GM12801 (cell line): ENCODE measurements at regions not wholly inside any gene's neighbourhood (a gene's known extent, or its start where the extent isn't known, plus 50 kb on each side); places are given as distances from the start of the nearest gene placed in this dataset.

Source experiments
- TF ChIP-seq, protein P1 (sequence below): IDR thresholded peaks from one replicate; pipeline ENCODE4 v1.5.1; 2011; ENCODE audit warnings: control low read depth; ENCODE audit not compliant: insufficient read length; ENCODE audit errors: extremely low read depth

DNA sequence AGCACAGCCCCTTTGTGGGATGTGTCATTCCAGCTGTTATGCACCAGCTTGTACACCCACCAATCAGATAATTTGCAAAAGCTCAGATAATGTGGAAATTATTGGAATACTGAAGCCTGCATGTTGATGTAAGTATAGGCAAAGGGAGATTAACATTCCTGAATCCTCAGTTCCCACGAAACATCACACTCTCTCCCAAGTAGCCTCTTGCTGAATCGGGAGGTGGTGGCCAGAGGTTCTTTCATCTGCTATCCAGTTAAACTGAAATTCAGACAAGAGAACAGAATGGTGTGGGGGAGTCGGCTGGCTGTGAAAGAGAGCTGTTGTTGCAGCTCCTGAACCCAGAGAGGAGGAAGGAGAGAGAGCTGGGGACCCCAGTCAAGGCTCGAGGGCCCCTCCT, 170.9 kb downstream of the ZBTB18 start:
- TF ChIP-seq, protein P1, sequence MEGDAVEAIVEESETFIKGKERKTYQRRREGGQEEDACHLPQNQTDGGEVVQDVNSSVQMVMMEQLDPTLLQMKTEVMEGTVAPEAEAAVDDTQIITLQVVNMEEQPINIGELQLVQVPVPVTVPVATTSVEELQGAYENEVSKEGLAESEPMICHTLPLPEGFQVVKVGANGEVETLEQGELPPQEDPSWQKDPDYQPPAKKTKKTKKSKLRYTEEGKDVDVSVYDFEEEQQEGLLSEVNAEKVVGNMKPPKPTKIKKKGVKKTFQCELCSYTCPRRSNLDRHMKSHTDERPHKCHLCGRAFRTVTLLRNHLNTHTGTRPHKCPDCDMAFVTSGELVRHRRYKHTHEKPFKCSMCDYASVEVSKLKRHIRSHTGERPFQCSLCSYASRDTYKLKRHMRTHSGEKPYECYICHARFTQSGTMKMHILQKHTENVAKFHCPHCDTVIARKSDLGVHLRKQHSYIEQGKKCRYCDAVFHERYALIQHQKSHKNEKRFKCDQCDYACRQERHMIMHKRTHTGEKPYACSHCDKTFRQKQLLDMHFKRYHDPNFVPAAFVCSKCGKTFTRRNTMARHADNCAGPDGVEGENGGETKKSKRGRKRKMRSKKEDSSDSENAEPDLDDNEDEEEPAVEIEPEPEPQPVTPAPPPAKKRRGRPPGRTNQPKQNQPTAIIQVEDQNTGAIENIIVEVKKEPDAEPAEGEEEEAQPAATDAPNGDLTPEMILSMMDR = no peak

DNA sequence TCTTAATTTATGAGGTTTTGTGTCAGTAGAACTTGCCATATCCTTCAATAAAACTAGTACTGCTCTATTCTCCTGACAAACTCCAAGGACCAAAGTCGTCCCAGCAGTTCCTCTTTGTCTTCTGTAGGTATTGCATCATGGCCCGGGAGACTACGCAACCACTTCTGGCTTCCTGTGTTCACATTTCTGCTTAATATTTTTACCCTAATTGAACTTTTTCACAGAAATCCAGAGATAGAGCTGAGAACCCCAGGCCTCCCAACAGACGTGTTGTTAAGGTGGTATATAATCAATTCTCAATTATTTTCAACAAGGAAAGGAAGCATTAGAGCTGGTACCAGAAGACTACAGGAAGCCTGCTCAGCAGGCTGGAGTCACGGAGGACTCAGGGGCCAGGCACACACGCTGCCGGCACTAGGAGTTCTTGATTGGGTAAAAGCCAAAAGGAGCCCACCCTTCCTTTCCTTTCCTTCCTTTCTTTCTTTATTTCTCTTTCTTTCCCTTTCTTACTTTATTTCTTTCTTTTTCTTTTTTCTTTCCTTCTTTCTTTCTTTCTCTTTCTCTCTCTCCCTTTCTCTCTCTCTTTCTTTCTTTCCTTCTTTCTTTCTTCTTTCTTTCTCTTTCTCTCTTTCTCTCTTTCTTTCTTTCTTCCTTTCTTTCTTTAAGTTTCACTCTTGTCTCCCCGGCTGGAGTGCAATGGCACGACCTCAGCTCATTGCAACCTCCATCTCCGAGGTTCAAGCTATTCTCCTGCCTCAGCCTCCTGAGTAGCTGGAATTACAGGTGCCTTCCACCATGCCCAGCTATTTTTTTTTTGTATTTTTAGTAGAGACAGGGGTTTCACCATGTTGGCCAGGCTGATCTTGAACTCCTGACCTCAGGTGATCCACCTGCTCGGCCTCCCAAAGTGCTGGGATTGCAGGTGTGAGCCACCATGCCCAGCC, 173.7 kb downstream of the ZBTB18 start:
- TF ChIP-seq, protein P1 = no peak

DNA sequence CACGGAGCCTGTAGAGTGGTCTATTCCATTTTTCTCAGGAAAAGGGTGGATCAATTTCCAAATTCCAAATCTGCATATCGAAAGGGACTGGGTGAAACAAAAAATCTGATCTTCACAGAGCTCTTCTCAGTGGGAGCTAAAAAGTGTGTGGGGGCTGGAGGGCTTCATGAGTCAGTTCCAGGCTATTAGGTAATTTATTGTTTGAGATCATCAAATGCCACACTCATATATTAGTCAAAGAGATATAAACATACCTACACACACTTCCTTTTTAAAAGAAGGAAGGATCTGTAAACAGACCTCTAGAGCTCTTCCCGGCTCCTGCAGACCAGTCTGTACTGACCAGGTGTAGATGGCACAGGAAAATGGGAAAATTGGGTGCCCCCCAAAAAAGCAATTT, 175.4 kb downstream of the ZBTB18 start:
- TF ChIP-seq, protein P1 = no peak

DNA sequence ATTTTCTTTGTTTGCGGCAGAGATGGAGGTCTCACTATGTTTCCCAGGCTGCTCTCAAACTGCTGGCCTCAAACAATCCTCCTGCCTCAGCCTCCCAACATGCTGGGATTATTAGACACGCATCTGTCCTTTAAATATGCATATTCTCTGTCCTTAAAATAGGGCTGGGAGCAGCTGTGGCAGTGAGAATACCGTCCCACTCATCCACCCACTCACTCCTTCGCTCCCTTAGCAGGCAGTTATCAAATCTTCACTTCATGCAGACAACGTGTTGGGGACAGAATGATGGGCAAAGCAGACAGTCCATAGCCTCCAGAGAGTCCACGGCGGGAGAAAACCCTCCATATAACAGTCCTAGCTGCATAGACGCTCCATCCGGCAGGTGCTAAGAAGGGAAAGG, 179.4 kb downstream of the ZBTB18 start:
- TF ChIP-seq, protein P1 = no peak

DNA sequence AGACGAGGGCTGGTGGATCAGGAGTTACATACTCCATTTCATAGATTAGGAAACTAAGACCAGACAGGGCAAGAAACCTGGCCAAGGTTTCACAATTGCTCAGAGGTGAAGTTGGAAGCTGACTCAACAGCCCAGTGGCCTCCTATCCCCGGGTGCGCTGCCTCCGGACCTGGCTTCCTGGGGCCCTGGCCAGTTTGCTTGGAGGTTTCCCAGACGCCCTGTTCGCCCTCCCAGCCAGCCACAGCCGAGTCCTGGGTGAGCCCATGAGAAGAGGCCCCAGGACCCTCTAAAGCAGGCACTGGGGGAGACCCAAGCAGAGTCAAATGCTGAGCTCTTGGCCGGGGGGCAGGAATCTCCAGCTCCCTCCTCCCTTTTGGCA, 180.1 kb downstream of the ZBTB18 start:
- TF ChIP-seq, protein P1 = no peak

DNA sequence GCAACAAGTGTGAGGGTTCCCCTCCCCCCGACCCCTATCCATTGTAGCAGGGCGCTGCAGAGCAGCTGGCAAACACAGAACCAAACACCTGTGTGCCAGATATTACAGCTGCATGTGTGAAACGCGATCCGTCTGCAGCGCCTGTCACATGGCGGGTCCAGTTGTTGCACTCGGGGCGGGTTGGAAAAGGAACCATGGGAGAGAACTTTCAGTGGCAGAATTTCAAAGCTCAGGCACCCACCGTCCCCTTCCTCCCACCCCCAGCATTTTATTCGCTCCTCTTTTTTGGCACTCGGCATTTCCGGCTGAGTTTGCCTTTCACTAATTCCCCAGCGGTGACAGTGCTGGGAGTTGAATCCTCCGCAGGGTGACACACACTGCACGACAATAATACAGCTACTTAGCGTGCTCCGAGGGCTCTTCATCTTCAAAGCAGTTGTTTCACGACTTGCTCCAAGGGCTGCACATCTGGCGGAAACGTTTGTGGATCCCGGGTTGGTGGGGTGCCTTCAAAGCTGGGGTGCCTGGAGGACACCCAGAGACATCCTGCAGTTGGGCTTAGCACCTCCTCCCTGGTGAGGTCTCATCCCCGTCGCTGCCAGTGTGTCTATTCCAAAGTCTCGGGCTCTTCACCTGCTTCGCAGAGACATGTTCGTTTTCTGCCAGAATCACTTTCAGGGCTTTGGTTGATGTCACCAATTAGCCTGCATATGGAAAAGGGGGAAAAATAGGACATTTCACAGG, 180.7 kb downstream of the ZBTB18 start:
- TF ChIP-seq, protein P1 = no peak

DNA sequence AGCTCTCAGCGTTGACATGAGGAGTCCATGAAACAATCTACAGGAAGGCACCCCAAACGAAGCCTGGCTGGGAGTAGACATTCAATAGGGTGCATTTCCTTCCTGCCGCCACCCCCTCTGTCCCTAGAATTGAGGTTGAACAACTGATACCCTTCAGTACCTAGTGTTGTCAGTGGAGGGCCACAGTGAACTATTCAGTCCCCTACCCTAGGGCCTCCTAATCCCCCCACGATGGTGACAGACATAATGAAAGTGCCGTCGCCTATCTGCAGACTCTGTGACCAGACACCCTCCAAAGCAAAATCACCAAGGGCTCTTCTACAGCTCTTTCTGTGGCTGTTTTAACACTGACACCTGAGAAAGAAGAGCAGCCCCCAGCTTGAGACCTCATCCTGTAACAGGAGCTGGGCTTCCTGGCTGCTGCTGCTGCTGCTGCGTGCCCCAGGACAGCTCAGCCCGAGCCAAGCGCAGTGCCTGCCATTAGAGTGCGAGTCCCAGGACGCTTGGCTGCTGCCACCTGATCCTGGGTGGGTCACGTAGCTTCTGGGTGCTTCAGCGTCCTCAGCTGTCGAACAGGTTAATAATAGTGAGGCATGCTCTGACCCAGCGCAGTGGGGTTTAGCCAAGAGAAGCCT, 183.0 kb downstream of the ZBTB18 start:
- TF ChIP-seq, protein P1 = no peak
